ENCODE measurements at regions not wholly inside any gene's neighbourhood (a gene's known extent, or its start where the extent isn't known, plus 50 kb on each side); places are given as distances from the start of the nearest gene placed in this dataset.

GRCh38 chr4:130064471-130064870 is 968.5 kb downstream of the C4orf33 start:
- no peaks in the 10 kb centered on the region for H3K27me3 ChIP-seq (replicated peaks; ENCODE audit: insufficient read depth)
- no peaks in the 10 kb centered on the region for H3K4me1 ChIP-seq (replicated peaks)
- no peak for DNase-seq (ENCODE audit: low spot score)
- H3K9me3 ChIP-seq: no peaks in the 10 kb centered on the region
- 90% methylated on average over 2 of the region's 2 CpGs for WGBS
- intact Hi-C loops (cut with DNase I): no loop called here
- H3K27ac ChIP-seq: no peak overlapping the region
- TF ChIP-seq POLR2AphosphoS5 (IDR thresholded peaks at IDR 0.05) (no peak), POLR2A (IDR thresholded peaks at IDR 0.05) (no peak)
- H3K36me3 ChIP-seq: no peaks in the 10 kb centered on the region
- H3K4me3 ChIP-seq: no peak overlapping the region

- no peak for DNase-seq (ENCODE audit: low spot score)
- Histone ChIP-seq H3K27me3 (replicated peaks; ENCODE audit: insufficient read depth) (no peaks in the 10 kb centered on the region), H3K36me3 (no peaks in the 10 kb centered on the region), H3K4me3 (no peak overlapping the region), H3K4me1 (replicated peaks) (no peaks in the 10 kb centered on the region), H3K9me3 (no peaks in the 10 kb centered on the region), H3K27ac (no peak overlapping the region)
- TF ChIP-seq POLR2A (IDR thresholded peaks at IDR 0.05) (no peak), CTCF (IDR thresholded peaks at IDR 0.05) (no peak), POLR2AphosphoS5 (IDR thresholded peaks at IDR 0.05) (no peak)
- intact Hi-C loops (cut with DNase I): no loop called here
- WGBS: 96% methylated on average over 1 of the region's 1 CpG
Observed at GRCh38 chr4:130067419-130067818, 971.5 kb downstream of the C4orf33 start.

GRCh38 chr4:130068072-130068471 is 972.1 kb downstream of the C4orf33 start:
- DNase-seq (ENCODE audit: low spot score): no peak
- TF ChIP-seq CTCF (IDR thresholded peaks at IDR 0.05) (no peak), POLR2A (IDR thresholded peaks at IDR 0.05) (no peak), POLR2AphosphoS5 (IDR thresholded peaks at IDR 0.05) (no peak)

GRCh38 chr4:130071746-130072145 is 975.8 kb downstream of the C4orf33 start:
- H3K9me3 ChIP-seq: no peaks in the 10 kb centered on the region
- no peak for TF ChIP-seq POLR2AphosphoS5 (IDR thresholded peaks at IDR 0.05)
- no peak for TF ChIP-seq CTCF (IDR thresholded peaks at IDR 0.05)
- TF ChIP-seq POLR2A (IDR thresholded peaks at IDR 0.05): no peak
- no peaks in the 10 kb centered on the region for H3K36me3 ChIP-seq
- intact Hi-C loops (cut with DNase I): no loop called here
- H3K27me3 ChIP-seq (replicated peaks; ENCODE audit: insufficient read depth): no peaks in the 10 kb centered on the region
- no peak overlapping the region for H3K27ac ChIP-seq
- DNase-seq (ENCODE audit: low spot score): no peak
- no peak overlapping the region for H3K4me3 ChIP-seq
- WGBS: 39% methylated on average over 2 of the region's 2 CpGs
- no peaks in the 10 kb centered on the region for H3K4me1 ChIP-seq (replicated peaks)

More at GRCh38 chr4:130068072-130068471, 972.1 kb downstream of the C4orf33 start:
- intact Hi-C loops (cut with DNase I): no loop called here
- Histone ChIP-seq H3K4me3 (no peak overlapping the region), H3K27ac (no peak overlapping the region), H3K27me3 (replicated peaks; ENCODE audit: insufficient read depth) (no peaks in the 10 kb centered on the region), H3K4me1 (replicated peaks) (no peaks in the 10 kb centered on the region), H3K9me3 (no peaks in the 10 kb centered on the region), H3K36me3 (no peaks in the 10 kb centered on the region)
- 17% methylated on average over 1 of the region's 1 CpG for WGBS

GRCh38 chr4:130073145-130073790 is 977.3 kb downstream of the C4orf33 start:
- TF ChIP-seq POLR2A (IDR thresholded peaks at IDR 0.05): no peak
- no peak for TF ChIP-seq CTCF (IDR thresholded peaks at IDR 0.05)
- no peak for TF ChIP-seq POLR2AphosphoS5 (IDR thresholded peaks at IDR 0.05)
- WGBS: 60% methylated on average over 3 of the region's 3 CpGs
- DNase-seq (ENCODE audit: low spot score): no peak
- Histone ChIP-seq H3K27ac (no peak overlapping the region), H3K9me3 (no peaks in the 10 kb centered on the region), H3K36me3 (no peaks in the 10 kb centered on the region), H3K4me1 (replicated peaks) (no peaks in the 10 kb centered on the region), H3K4me3 (no peak overlapping the region), H3K27me3 (replicated peaks; ENCODE audit: insufficient read depth) (no peaks in the 10 kb centered on the region)
- intact Hi-C loops (cut with DNase I): no loop called here
